Liver (tissue), 6 donors: ENCODE measurements at regions not wholly inside any gene's neighbourhood (a gene's known extent, or its start where the extent isn't known, plus 50 kb on each side); places are given as distances from the start of the nearest gene placed in this dataset.
"Not testable (repeated sequence)": the region's sequence is repeated elsewhere in the genome, so short reads cannot be mapped to it uniquely, and the experiment has no call there.

Experiments
- DNase-seq: peaks from one replicate; pipeline ENCODE4 v3.0.0-alpha.2; 2017; ENCODE audit warnings: low spot score
- H3K27ac ChIP-seq, 2 donors: one replicate each; pipeline ENCODE4 v1.7.0; 2013; ENCODE audit warnings: inconsistent platforms in 2 of 2, low read length in 2 of 2, control low read depth in 1 of 2, low read depth in 1 of 2, mild to moderate bottlenecking in 1 of 2
- H3K27me3 ChIP-seq, 4 donors: one replicate each; pipeline versions ENCODE4 v1.6.1 to v1.7.0; 2013; ENCODE audit warnings: low read length in 3 of 4, inconsistent platforms in 1 of 4, mild to moderate bottlenecking in 1 of 4, moderate library complexity in 1 of 4; ENCODE audit not compliant: control insufficient read depth in 4 of 4, insufficient read depth in 4 of 4
- H3K36me3 ChIP-seq, 4 donors: one replicate each; pipeline versions ENCODE4 v1.6.1 to v1.7.0; 2013; ENCODE audit warnings: low read length in 3 of 4, mild to moderate bottlenecking in 3 of 4, low read depth in 1 of 4, moderate library complexity in 1 of 4; ENCODE audit not compliant: control insufficient read depth in 4 of 4, insufficient read depth in 3 of 4
- H3K4me1 ChIP-seq, 4 donors: one replicate each; pipeline versions ENCODE4 v1.6.1 to v1.7.0; 2013; ENCODE audit warnings: low read length in 3 of 4, mild to moderate bottlenecking in 3 of 4, moderate library complexity in 1 of 4; ENCODE audit not compliant: control insufficient read depth in 4 of 4, insufficient read depth in 4 of 4
- H3K4me3 ChIP-seq, 3 donors: one replicate each; pipeline versions ENCODE4 v1.6.1 to v1.7.0; 2013; ENCODE audit warnings: low read length in 3 of 3, control low read depth in 1 of 3, low read depth in 1 of 3, mild to moderate bottlenecking in 1 of 3
- H3K9ac ChIP-seq, 2 donors: one replicate each; pipeline ENCODE4 v1.7.0; 2013; ENCODE audit warnings: low read length in 2 of 2, mild to moderate bottlenecking in 2 of 2, moderate library complexity in 2 of 2, control low read depth in 1 of 2, low read depth in 1 of 2
- H3K9me3 ChIP-seq, 4 donors: one replicate each; pipeline versions ENCODE4 v1.6.1 to v1.7.0; 2013; ENCODE audit warnings: low read length in 3 of 4; ENCODE audit not compliant: control insufficient read depth in 4 of 4
- WGBS: extraction: QIAGEN DNeasy Blood & Tissue Kit; methylation state at CpG from one replicate; pipeline ENCODE4 v1.1.7; 2013; 5-methylcytosine and 5-hydroxymethylcytosine counted together
- donor health status: healthy.
- donor health status: healthy.
- donor health status: healthy.

GRCh38 chr22:10526079-10526478 is 5001.9 kb upstream of the OR11H1 start:
- not testable (repeated sequence) for H3K27ac ChIP-seq, DNase-seq, H3K4me1 ChIP-seq, H3K27me3 ChIP-seq, H3K36me3 ChIP-seq, H3K9ac ChIP-seq, H3K4me3 ChIP-seq, H3K9me3 ChIP-seq
- WGBS = 65% methylated on average over 36 of the region's 54 CpGs

GRCh38 chr22:10531141-10531540 is 4996.9 kb upstream of the OR11H1 start:
- 49% methylated on average over 2 of the region's 4 CpGs for WGBS
- not testable (repeated sequence) for H3K4me3 ChIP-seq, H3K27ac ChIP-seq, H3K9ac ChIP-seq, H3K4me1 ChIP-seq, DNase-seq, H3K9me3 ChIP-seq, H3K36me3 ChIP-seq, H3K27me3 ChIP-seq

GRCh38 chr22:10572531-10572930 is 4955.5 kb upstream of the OR11H1 start:
- H3K36me3 ChIP-seq, H3K4me3 ChIP-seq, H3K27ac ChIP-seq, DNase-seq, H3K4me1 ChIP-seq, H3K27me3 ChIP-seq, H3K9ac ChIP-seq, H3K9me3 ChIP-seq: not testable (repeated sequence)
- WGBS = 66% methylated on average over 13 of the region's 42 CpGs

GRCh38 chr22:10601071-10601470 is 4926.9 kb upstream of the OR11H1 start:
- no CpG with 5 or more reads among the region's 2 CpGs for WGBS
- H3K9ac ChIP-seq, H3K27me3 ChIP-seq, H3K9me3 ChIP-seq, H3K27ac ChIP-seq, H3K4me1 ChIP-seq, H3K36me3 ChIP-seq, DNase-seq, H3K4me3 ChIP-seq: not testable (repeated sequence)

GRCh38 chr22:10631961-10632360 is 4896.0 kb upstream of the OR11H1 start:
- not testable (repeated sequence) for H3K27ac ChIP-seq, H3K9ac ChIP-seq, H3K4me3 ChIP-seq, H3K36me3 ChIP-seq, H3K4me1 ChIP-seq, H3K27me3 ChIP-seq, H3K9me3 ChIP-seq, DNase-seq
- no CpG with 5 or more reads among the region's 15 CpGs for WGBS

- DNase-seq, H3K27me3 ChIP-seq, H3K9ac ChIP-seq, H3K4me1 ChIP-seq, H3K9me3 ChIP-seq, H3K4me3 ChIP-seq, H3K27ac ChIP-seq, H3K36me3 ChIP-seq: not testable (repeated sequence)
- WGBS = no CpG with 5 or more reads among the region's 3 CpGs
Measured at GRCh38 chr22:10635341-10635740, 4892.7 kb upstream of the OR11H1 start.

- H3K9ac ChIP-seq, DNase-seq, H3K27ac ChIP-seq, H3K4me1 ChIP-seq, H3K27me3 ChIP-seq, H3K4me3 ChIP-seq, H3K36me3 ChIP-seq, H3K9me3 ChIP-seq: not testable (repeated sequence)
- WGBS = 79% methylated on average over 14 of the region's 14 CpGs
Measured at GRCh38 chr22:10662818-10663217, 4865.2 kb upstream of the OR11H1 start.
